ENCODE measurements at regions not wholly inside any gene's neighbourhood (a gene's known extent, or its start where the extent isn't known, plus 50 kb on each side); places are given as distances from the start of the nearest gene placed in this dataset.
"Not testable (repeated sequence)": the region's sequence is repeated elsewhere in the genome, so short reads cannot be mapped to it uniquely, and the experiment has no call there.

DNA sequence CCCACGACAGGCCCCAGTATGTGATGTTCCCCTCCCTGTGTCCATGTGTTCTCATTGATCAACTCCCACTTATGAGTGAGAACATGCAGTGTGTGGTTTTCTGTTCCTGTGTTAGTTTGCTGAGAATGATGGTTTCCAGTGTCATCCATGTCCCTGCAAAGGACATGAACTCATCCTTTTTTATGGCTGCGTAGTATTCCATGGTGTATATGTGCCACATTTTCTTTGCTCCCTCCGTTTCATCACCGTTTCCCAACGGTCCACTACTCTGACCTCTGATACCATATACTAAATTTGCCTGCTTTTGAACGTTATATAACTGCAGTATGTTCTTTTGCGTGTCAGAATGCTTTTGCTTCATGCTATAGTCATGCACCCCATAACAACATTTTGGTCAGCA, 94.0 kb upstream of the SCAF8 start:
- TF ChIP-seq, protein P1, sequence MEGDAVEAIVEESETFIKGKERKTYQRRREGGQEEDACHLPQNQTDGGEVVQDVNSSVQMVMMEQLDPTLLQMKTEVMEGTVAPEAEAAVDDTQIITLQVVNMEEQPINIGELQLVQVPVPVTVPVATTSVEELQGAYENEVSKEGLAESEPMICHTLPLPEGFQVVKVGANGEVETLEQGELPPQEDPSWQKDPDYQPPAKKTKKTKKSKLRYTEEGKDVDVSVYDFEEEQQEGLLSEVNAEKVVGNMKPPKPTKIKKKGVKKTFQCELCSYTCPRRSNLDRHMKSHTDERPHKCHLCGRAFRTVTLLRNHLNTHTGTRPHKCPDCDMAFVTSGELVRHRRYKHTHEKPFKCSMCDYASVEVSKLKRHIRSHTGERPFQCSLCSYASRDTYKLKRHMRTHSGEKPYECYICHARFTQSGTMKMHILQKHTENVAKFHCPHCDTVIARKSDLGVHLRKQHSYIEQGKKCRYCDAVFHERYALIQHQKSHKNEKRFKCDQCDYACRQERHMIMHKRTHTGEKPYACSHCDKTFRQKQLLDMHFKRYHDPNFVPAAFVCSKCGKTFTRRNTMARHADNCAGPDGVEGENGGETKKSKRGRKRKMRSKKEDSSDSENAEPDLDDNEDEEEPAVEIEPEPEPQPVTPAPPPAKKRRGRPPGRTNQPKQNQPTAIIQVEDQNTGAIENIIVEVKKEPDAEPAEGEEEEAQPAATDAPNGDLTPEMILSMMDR (IDR thresholded peaks at IDR 0.05 in 4 of 5, conservative IDR thresholded peaks at IDR 0.05 in 1 of 5) = not testable (repeated sequence)
- not testable (repeated sequence) for TF ChIP-seq POLR2A (IDR thresholded peaks at IDR 0.05)
